Suprapubic skin (tissue), 4 donors: ENCODE measurements at regions not wholly inside any gene's neighbourhood (a gene's known extent, or its start where the extent isn't known, plus 50 kb on each side); places are given as distances from the start of the nearest gene placed in this dataset.

Experiments used
- DNase-seq, 2 donors: peaks; one replicate each; pipeline ENCODE4 v3.0.0-alpha.2; 2019; ENCODE audit warnings: low spot score in 2 of 2
- H3K27ac ChIP-seq: fragments of 200-600 bp; sonication (generic); one replicate; pipeline ENCODE4 v1.5.1; 2019
- H3K27me3 ChIP-seq: fragments of 200-600 bp; sonication (generic); one replicate; pipeline ENCODE4 v1.5.1; 2019
- H3K36me3 ChIP-seq: fragments of 200-600 bp; sonication (generic); one replicate; pipeline ENCODE4 v1.5.1; 2019
- H3K4me1 ChIP-seq: fragments of 200-600 bp; sonication (generic); one replicate; pipeline ENCODE4 v1.5.1; 2019
- H3K4me3 ChIP-seq: fragments of 200-600 bp; sonication (generic); one replicate; pipeline ENCODE4 v1.5.1; 2019; ENCODE audit warnings: mild to moderate bottlenecking
- H3K9me3 ChIP-seq: fragments of 200-600 bp; sonication (generic); one replicate; pipeline ENCODE4 v1.5.1; 2019
- CTCF ChIP-seq, 2 donors: fragments of 200-600 bp in 1 of 2; fragments of 450-650 bp in 1 of 2; sonication (generic) in 1 of 2; IDR thresholded peaks; one replicate each; pipeline ENCODE4 v1.5.1; 2016 to 2019; ENCODE audit warnings: antibody characterized with exemption in 2 of 2, mild to moderate bottlenecking in 1 of 2, moderate library complexity in 1 of 2
- EP300 ChIP-seq: sonication (generic); formaldehyde crosslinking; IDR thresholded peaks from one replicate; pipeline ENCODE4 v1.6.1; 2017; ENCODE audit warnings: antibody characterized with exemption
- POLR2A ChIP-seq, 2 donors: fragments of 450-650 bp; IDR thresholded peaks; one replicate each; pipeline ENCODE4 v1.6.1; 2017; ENCODE audit warnings: antibody characterized with exemption in 2 of 2, mild to moderate bottlenecking in 2 of 2, moderate library complexity in 2 of 2
- POLR2AphosphoS5 ChIP-seq, 3 donors: sonication (generic); formaldehyde crosslinking; IDR thresholded peaks; one replicate each; pipeline ENCODE4 v1.6.1; 2017; ENCODE audit warnings: antibody characterized with exemption in 3 of 3
- WGBS: methylation state at CpG from one replicate; pipeline ENCODE4 v1.1.5; 2018; 5-methylcytosine and 5-hydroxymethylcytosine counted together

DNA sequence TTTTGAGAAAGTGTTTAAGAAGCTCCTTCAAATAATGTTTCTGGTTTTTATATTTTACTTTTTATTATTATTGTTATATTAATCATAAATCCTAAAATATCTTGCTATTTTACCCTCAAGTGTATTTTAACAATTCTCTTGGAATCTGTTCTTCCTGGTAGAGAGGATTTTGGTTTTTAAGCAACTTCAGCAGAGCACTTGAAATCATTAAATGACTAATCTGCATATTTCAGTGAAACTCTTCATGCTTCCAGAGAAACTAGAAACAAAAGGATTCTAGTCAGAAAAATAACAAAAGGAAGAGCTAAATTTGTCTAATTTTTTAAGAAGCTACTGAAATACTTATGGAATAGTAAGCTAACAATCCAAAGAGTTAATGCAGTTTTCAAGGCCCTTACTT is 1057.3 kb downstream of the TLE1 start:
- Histone ChIP-seq H3K4me1 (no peaks in the 10 kb centered on the region), H3K36me3 (no peaks in the 10 kb centered on the region), H3K27me3 (no peaks in the 10 kb centered on the region), H3K4me3 (no peak overlapping the region), H3K27ac (no peak overlapping the region), H3K9me3 (peaks cover 8% of the 10 kb centered on the region)
- TF ChIP-seq POLR2A (IDR thresholded peaks at IDR 0.05) = no peak
- no peak for TF ChIP-seq CTCF (IDR thresholded peaks at IDR 0.05)
- TF ChIP-seq EP300 = no peak
- no peak for TF ChIP-seq POLR2AphosphoS5 (IDR thresholded peaks at IDR 0.05)
- DNase-seq = no peak

DNA sequence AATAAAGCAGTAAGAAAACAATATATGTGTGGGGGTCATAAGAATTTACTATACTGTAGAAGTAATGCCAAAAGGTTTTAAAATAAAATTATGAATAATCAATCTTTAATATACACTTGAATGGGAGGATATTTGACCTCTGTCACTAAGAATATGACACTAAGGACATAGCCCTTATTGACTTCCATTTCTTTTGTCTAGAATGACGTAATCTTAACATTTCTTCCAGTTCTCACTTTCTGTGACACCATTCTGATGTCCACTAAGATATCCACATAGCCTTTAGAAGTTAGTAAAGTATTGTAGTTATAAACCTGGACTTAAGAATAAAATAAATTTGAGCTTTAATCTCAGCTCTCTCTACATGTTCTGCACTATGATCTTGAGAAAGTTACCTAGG is 1050.7 kb downstream of the TLE4 start:
- H3K9me3 ChIP-seq = no peaks in the 10 kb centered on the region
- no peak overlapping the region for H3K27ac ChIP-seq
- H3K4me1 ChIP-seq = no peaks in the 10 kb centered on the region
- 80% methylated on average over 1 of the region's 1 CpG for WGBS
- DNase-seq = no peak
- H3K36me3 ChIP-seq = no peaks in the 10 kb centered on the region
- H3K27me3 ChIP-seq = no peaks in the 10 kb centered on the region
- TF ChIP-seq CTCF (IDR thresholded peaks at IDR 0.05) = no peak
- TF ChIP-seq EP300 = no peak
- TF ChIP-seq POLR2AphosphoS5 (IDR thresholded peaks at IDR 0.05) = no peak
- no peak for TF ChIP-seq POLR2A (IDR thresholded peaks at IDR 0.05)
- H3K4me3 ChIP-seq = no peak overlapping the region

DNA sequence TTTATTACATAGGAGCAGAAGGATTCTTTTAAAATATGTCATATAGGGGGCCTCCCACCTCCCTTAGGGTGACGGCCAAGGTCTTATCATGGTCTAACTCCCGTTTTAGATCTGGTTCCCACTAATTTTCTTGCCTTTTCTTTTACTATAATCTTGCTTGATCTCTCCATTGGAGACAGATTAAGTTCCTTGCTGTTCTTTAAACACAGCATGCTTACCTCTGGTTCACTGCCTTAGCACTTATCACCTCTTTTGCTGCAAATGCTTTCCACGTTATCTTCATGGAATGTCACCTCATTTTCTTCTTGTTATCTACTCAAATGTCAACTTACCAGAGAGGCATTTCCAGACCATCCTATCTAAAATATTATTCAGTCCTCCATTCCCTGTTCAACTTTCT is 1047.6 kb downstream of the TLE4 start:
- H3K27me3 ChIP-seq = no peaks in the 10 kb centered on the region
- DNase-seq = no peak
- TF ChIP-seq CTCF (IDR thresholded peaks at IDR 0.05) = no peak
- no peak for TF ChIP-seq POLR2AphosphoS5 (IDR thresholded peaks at IDR 0.05)
- no peak for TF ChIP-seq POLR2A (IDR thresholded peaks at IDR 0.05)
- TF ChIP-seq EP300 = no peak
- no peaks in the 10 kb centered on the region for H3K4me1 ChIP-seq
- H3K36me3 ChIP-seq = no peaks in the 10 kb centered on the region
- no peak overlapping the region for H3K27ac ChIP-seq
- WGBS = 91% methylated on average over 3 of the region's 3 CpGs
- no peaks in the 10 kb centered on the region for H3K9me3 ChIP-seq
- no peak overlapping the region for H3K4me3 ChIP-seq

DNA sequence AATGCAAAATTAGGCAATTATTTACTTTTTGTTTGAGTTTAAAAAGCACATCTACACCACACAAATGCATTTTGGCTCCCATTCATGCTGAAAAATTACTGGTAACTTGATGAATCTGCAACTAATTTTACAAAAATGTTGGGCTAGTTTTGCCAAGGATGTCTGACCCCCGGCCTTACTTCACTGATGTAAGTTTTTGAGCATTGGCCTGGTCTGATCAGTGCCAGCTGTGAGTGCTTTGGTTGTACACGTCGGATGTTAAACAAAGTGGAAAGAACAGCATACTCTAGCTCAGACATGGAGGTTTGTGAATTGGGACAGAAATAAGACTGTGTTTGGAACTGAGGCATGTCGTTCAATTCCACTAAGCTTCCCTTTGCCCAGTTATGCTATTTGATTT is 1044.2 kb downstream of the TLE4 start:
- Histone ChIP-seq H3K27me3 (no peaks in the 10 kb centered on the region), H3K9me3 (no peaks in the 10 kb centered on the region), H3K36me3 (no peaks in the 10 kb centered on the region), H3K4me3 (no peak overlapping the region), H3K4me1 (no peaks in the 10 kb centered on the region), H3K27ac (no peak overlapping the region)
- TF ChIP-seq CTCF (IDR thresholded peaks at IDR 0.05) = no peak
- 69% methylated on average over 4 of the region's 4 CpGs for WGBS
- no peak for DNase-seq

DNA sequence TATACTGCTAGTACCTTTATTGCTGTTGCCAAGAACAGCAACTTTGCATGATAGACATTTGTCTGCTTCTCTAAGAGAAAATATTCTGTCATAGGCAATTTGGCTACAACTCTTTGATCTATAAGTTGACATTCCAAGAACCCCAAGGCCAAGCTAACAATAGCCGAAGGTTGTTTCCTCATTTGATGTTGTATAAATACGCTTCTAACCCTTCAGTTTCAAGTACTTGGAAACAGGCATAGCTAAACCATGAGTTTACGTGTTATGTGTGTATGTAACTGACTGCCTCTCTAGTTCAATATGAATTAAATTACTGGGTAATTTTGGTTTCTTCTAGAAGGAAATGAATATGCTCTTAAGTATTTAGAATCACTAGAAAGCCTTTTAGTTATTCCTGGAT is 1034.0 kb downstream of the TLE4 start:
- 85% methylated on average over 3 of the region's 3 CpGs for WGBS
- no peaks in the 10 kb centered on the region for H3K27me3 ChIP-seq
- no peak overlapping the region for H3K4me3 ChIP-seq
- TF ChIP-seq CTCF (IDR thresholded peaks at IDR 0.05) (no peak), EP300 (no peak)
- no peaks in the 10 kb centered on the region for H3K36me3 ChIP-seq
- no peaks in the 10 kb centered on the region for H3K4me1 ChIP-seq
- DNase-seq = no peak
- no peaks in the 10 kb centered on the region for H3K9me3 ChIP-seq
- no peak overlapping the region for H3K27ac ChIP-seq
